Smooth muscle cell (in vitro differentiated cells): ENCODE measurements at regions not wholly inside any gene's neighbourhood (a gene's known extent, or its start where the extent isn't known, plus 50 kb on each side); places are given as distances from the start of the nearest gene placed in this dataset.

Experiments used
- DNase-seq: peaks from one replicate; lab custom pipeline; 2025; ENCODE audit not compliant: unreplicated experiment; lab: John Stamatoyannopoulos, UW
- H2AFZ ChIP-seq: fragments of 200-600 bp; sonication (generic); 2 replicates; pipeline ENCODE4 v1.6.0; 2016; ENCODE audit warnings: antibody characterized with exemption, low read depth, mild to moderate bottlenecking
- H3F3A ChIP-seq: fragments of 200-600 bp; sonication (generic); 2 replicates; pipeline ENCODE4 v1.6.0; 2017; ENCODE audit warnings: antibody characterized with exemption, low read depth
- H3K27ac ChIP-seq: fragments of 200-600 bp; sonication (generic); 2 replicates; pipeline ENCODE4 v1.5.1; 2016; ENCODE audit warnings: low read depth, mild to moderate bottlenecking
- H3K27me3 ChIP-seq: fragments of 200-600 bp; sonication (generic); 2 replicates; pipeline ENCODE4 v1.6.1; 2016; ENCODE audit warnings: low read depth, mild to moderate bottlenecking
- H3K36me3 ChIP-seq: fragments of 200-600 bp; sonication (generic); 2 replicates; pipeline ENCODE4 v1.5.1; 2016; ENCODE audit warnings: low read depth
- H3K4me1 ChIP-seq: fragments of 200-600 bp; sonication (generic); 2 replicates; pipeline ENCODE4 v1.5.1; 2016; ENCODE audit warnings: low read depth
- H3K4me2 ChIP-seq: fragments of 200-600 bp; sonication (generic); 2 replicates; pipeline ENCODE4 v1.6.0; 2016; ENCODE audit warnings: mild to moderate bottlenecking
- H3K4me3 ChIP-seq: fragments of 200-600 bp; sonication (generic); 2 replicates; pipeline ENCODE4 v1.5.1; 2016; ENCODE audit warnings: mild to moderate bottlenecking
- H3K79me2 ChIP-seq: fragments of 200-600 bp; sonication (generic); 2 replicates; pipeline ENCODE4 v1.6.0; 2016; ENCODE audit warnings: low read depth, mild to moderate bottlenecking
- H3K9ac ChIP-seq: fragments of 200-600 bp; sonication (generic); 2 replicates; pipeline ENCODE4 v1.6.0; 2016; ENCODE audit warnings: low read depth
- H3K9me3 ChIP-seq: fragments of 200-600 bp; sonication (generic); replicated peaks from 2 replicates; pipeline ENCODE4 v1.5.1; 2016; ENCODE audit warnings: low read depth
- H4K20me1 ChIP-seq: fragments of 200-600 bp; sonication (generic); 2 replicates; pipeline ENCODE4 v1.6.0; 2016; ENCODE audit warnings: low read depth
- WGBS: methylation state at CpG from one replicate; pipeline ENCODE4 v1.1.7; 2016; ENCODE audit warnings: low lambda C conversion rate; 5-methylcytosine and 5-hydroxymethylcytosine counted together
- TF ChIP-seq, protein P1 (sequence below): fragments of 200-600 bp; sonication (generic); IDR thresholded peaks from 2 replicates; pipeline ENCODE4 v1.5.1; 2017; ENCODE audit warnings: borderline replicate concordance, mild to moderate bottlenecking, antibody characterized with exemption; ENCODE audit not compliant: insufficient read depth, poor library complexity, severe bottlenecking

DNA sequence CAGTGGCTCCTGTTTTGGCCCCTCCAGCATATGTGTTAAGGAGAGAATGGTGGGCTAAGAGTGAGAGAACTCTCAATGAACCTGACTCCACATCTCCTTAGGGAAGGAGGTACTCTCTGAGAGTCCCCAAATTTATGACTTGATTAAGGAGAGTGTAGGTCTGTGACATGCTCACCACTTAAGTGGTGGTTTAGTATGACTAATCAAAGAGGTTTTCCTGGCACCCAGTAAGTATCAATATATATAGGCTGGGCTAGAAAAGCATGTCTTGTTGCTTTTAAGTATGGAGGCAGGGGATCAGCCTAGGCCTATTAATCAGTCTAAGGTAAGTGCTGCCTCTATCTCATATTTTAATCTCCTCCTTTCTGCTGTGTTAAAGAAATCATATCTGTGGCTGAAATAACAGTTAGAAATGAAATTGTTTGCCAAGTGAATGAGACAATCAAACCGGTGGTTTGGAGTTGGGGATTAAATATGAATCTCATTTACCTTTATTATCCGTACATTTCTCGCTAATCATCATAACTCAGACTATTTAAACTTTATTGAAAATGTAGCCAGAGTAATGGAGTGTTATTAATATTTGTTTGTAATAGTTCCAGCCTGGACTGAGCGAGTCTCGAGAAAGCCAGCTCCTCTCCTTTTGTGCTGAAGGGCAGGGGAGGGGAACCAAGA is 107.7 kb upstream of the MEIS1 start:
- H3K27ac ChIP-seq = no peak overlapping the region
- no peaks in the 10 kb centered on the region for H4K20me1 ChIP-seq
- peaks cover 5% of the 10 kb centered on the region for H3K4me1 ChIP-seq
- DNase-seq = no peak
- no peaks in the 10 kb centered on the region for H3K9me3 ChIP-seq
- TF ChIP-seq, protein P1, sequence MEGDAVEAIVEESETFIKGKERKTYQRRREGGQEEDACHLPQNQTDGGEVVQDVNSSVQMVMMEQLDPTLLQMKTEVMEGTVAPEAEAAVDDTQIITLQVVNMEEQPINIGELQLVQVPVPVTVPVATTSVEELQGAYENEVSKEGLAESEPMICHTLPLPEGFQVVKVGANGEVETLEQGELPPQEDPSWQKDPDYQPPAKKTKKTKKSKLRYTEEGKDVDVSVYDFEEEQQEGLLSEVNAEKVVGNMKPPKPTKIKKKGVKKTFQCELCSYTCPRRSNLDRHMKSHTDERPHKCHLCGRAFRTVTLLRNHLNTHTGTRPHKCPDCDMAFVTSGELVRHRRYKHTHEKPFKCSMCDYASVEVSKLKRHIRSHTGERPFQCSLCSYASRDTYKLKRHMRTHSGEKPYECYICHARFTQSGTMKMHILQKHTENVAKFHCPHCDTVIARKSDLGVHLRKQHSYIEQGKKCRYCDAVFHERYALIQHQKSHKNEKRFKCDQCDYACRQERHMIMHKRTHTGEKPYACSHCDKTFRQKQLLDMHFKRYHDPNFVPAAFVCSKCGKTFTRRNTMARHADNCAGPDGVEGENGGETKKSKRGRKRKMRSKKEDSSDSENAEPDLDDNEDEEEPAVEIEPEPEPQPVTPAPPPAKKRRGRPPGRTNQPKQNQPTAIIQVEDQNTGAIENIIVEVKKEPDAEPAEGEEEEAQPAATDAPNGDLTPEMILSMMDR = no peak
- WGBS = 98% methylated on average over 5 of the region's 5 CpGs
- H3K4me3 ChIP-seq = no peak overlapping the region
- H3K9ac ChIP-seq = no peak overlapping the region
- H3F3A ChIP-seq = no peaks in the 10 kb centered on the region
- no peaks in the 10 kb centered on the region for H3K27me3 ChIP-seq
- H3K4me2 ChIP-seq = no peak overlapping the region
- no peaks in the 10 kb centered on the region for H3K36me3 ChIP-seq
- H3K79me2 ChIP-seq = no peaks in the 10 kb centered on the region
- no peak overlapping the region for H2AFZ ChIP-seq

DNA sequence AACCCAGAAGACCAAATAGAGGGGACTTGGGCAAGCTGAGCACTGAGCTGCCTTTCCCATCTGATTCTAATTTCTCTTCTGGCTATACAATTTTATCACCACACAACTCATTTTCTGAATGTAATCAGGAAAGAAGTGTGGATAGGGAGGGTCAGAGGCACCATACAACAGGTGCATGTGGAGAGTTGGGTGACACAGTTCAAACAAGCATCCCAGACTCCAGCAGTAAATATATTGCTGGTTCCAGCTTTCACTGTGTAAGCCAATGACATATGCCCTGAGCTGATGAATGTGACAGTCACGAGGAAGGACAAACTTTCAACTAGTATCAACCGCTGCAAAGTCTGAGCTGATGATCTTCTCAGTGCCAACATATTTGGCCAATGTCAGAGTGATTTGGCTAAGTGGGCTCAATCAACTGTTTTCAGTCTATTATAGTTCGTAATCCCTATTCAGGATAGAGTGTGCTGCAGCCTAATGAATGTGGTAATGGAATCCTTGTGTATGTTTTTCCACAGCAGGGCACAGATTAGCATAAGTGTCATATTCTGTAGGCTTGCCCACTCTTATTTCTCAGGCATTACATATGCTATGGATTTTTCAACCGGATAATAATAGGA is 109.9 kb upstream of the MEIS1 start:
- no peaks in the 10 kb centered on the region for H4K20me1 ChIP-seq
- H3K4me1 ChIP-seq = peaks cover 5% of the 10 kb centered on the region
- no peaks in the 10 kb centered on the region for H3F3A ChIP-seq
- TF ChIP-seq, protein P1 = no peak
- no peak overlapping the region for H3K4me3 ChIP-seq
- no peak overlapping the region for H3K9ac ChIP-seq
- H3K79me2 ChIP-seq = no peaks in the 10 kb centered on the region
- DNase-seq = no peak
- no peak overlapping the region for H3K27ac ChIP-seq
- H3K27me3 ChIP-seq = no peaks in the 10 kb centered on the region
- H2AFZ ChIP-seq = no peak overlapping the region
- no peaks in the 10 kb centered on the region for H3K36me3 ChIP-seq
- H3K9me3 ChIP-seq = no peaks in the 10 kb centered on the region
- 90% methylated on average over 4 of the region's 4 CpGs for WGBS
- H3K4me2 ChIP-seq = no peak overlapping the region

DNA sequence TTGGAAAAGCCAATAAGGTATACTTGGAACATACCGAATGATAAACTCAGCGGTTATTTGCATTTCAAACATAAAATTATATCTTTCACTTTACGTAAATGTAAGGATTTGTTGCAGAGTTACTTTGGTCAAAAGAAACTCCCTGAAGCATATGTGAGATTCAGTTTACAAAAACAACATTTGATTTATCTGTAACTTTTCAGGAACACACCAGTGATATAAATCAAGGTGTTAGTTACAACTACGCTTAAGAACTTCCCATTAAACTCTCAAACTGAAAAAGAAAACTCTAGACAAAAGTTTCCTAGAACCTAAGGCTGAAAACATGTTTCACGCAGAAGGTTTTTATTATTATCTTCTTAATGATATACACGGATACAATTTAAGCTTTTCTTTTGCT is 110.6 kb upstream of the MEIS1 start:
- WGBS = 89% methylated on average over 6 of the region's 6 CpGs
- no peak overlapping the region for H3K9ac ChIP-seq
- no peaks in the 10 kb centered on the region for H3K9me3 ChIP-seq
- no peaks in the 10 kb centered on the region for H3K36me3 ChIP-seq
- H3K4me3 ChIP-seq = no peak overlapping the region
- no peaks in the 10 kb centered on the region for H3F3A ChIP-seq
- no peaks in the 10 kb centered on the region for H3K27me3 ChIP-seq
- TF ChIP-seq, protein P1 = no peak
- no peak overlapping the region for H3K27ac ChIP-seq
- H4K20me1 ChIP-seq = no peaks in the 10 kb centered on the region
- DNase-seq = no peak
- no peak overlapping the region for H2AFZ ChIP-seq
- peaks cover 5% of the 10 kb centered on the region for H3K4me1 ChIP-seq
- H3K79me2 ChIP-seq = no peaks in the 10 kb centered on the region
- H3K4me2 ChIP-seq = no peak overlapping the region

DNA sequence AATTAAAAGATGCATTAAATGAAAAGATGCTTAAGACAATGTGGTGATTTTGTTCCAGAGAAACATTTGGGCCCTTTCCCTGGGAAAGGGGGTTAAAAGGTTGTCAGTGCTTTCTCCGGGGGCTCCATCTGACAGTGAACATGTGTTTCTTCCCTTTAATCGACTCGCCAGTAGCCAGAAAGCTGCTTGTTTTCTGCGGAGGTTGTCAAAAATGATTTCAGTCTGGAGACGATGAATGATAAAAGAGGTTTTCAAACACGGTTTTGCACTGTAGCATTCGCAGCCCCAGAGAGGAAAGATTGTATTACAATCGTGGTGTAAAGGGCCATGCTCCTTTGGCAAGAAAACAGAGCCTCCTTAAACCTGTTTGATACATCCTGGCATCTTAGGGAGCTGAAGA is 111.5 kb upstream of the MEIS1 start:
- Histone ChIP-seq H3K4me1 (peaks cover 8% of the 10 kb centered on the region), H3K27ac (no peak overlapping the region), H3K27me3 (no peaks in the 10 kb centered on the region), H3K9me3 (no peaks in the 10 kb centered on the region), H3K79me2 (no peaks in the 10 kb centered on the region), H4K20me1 (no peaks in the 10 kb centered on the region), H3K36me3 (no peaks in the 10 kb centered on the region), H3K9ac (no peak overlapping the region), H3K4me3 (no peak overlapping the region), H3K4me2 (no peak overlapping the region), H3F3A (no peaks in the 10 kb centered on the region), H2AFZ (no peak overlapping the region)
- TF ChIP-seq, protein P1 = no peak
- WGBS = 70% methylated on average over 8 of the region's 8 CpGs
- DNase-seq = no peak
